K562 (cell line): ENCODE measurements at regions not wholly inside any gene's neighbourhood (a gene's known extent, or its start where the extent isn't known, plus 50 kb on each side); places are given as distances from the start of the nearest gene placed in this dataset.

Source experiments
- ATAC-seq: fragments of 200-7000 bp; cut with Tn5 transposase; 3 replicates; pipeline ENCODE4 v1.9.1; 2020; ENCODE audit warnings: moderate library complexity
- BruUV-seq: library from RNA; stranded (reverse); fragments of 400-500 nt; replicated peaks from 2 replicates; lab custom pipeline; 2021; lab: Mats Ljungman, UMichigan
- CTCF ChIA-PET: fragments of 300-600 bp; formaldehyde crosslinking; extraction: SDS; loops from one replicate; lab custom pipeline; 2021; ENCODE audit warnings: low intra/inter-chr PET ratio; lab: Yijun Ruan, JAX
- POLR2A ChIA-PET: fragments of 300-600, 350-650 bp; sonication (Branson Sonifier 250); formaldehyde crosslinking; extraction: SDS; loops from one replicate; lab custom pipeline; 2021; ENCODE audit warnings: antibody characterized with exemption, inconsistent platforms; lab: Yijun Ruan, JAX
- DNase-seq, 4 experiments: peaks; one replicate each; pipeline versions ENCODE4 v3.0.0 to v3.0.0-alpha.2; 2011 to 2018; ENCODE audit warnings: low spot score in 3 of 4, mixed read lengths in 3 of 4; ENCODE audit errors: extremely low read depth in 1 of 4
- FAIRE-seq: peaks from 2 replicates; lab custom pipeline; 2011; peaks lifted over from hg19 to GRCh38; lab: Jason Lieb, UNC
- H2AFZ ChIP-seq: 2 replicates; pipeline ENCODE4 v1.6.0; 2011; ENCODE audit warnings: low read depth, low read length, control low read depth, inconsistent platforms
- H3K27ac ChIP-seq: fragments of 200-600 bp; 3 replicates; pipeline ENCODE4 v1.8.0; 2011; ENCODE audit warnings: low read depth, mild to moderate bottlenecking, control low read depth, inconsistent platforms, low read length, moderate library complexity, mixed read lengths; ENCODE audit errors: extremely low read depth
- H3K27me3 ChIP-seq, 2 experiments: fragments of 300-600 bp in 1 of 2; 2 replicates in 1 of 2; 3 replicates in 1 of 2; pipeline versions ENCODE4 v1.6.0 to v1.8.0; 2011; ENCODE audit warnings: inconsistent platforms in 2 of 2, low read length in 2 of 2, mild to moderate bottlenecking in 1 of 2, mixed read lengths in 1 of 2, moderate library complexity in 1 of 2; ENCODE audit not compliant: control insufficient read depth in 2 of 2, insufficient read depth in 2 of 2
- H3K36me3 ChIP-seq: fragments of 300-600 bp; 3 replicates; pipeline ENCODE4 v1.8.0; 2011; ENCODE audit warnings: mild to moderate bottlenecking, low read length, inconsistent platforms; ENCODE audit not compliant: control insufficient read depth, insufficient read depth
- H3K4me1 ChIP-seq, 2 experiments: fragments of 200-600 bp in 1 of 2; replicated peaks in 1 of 2; 2 replicates in 1 of 2; 3 replicates in 1 of 2; pipeline versions ENCODE4 v1.5.1 to v1.8.0; 2011; ENCODE audit warnings: inconsistent platforms in 2 of 2, low read length in 2 of 2, mild to moderate bottlenecking in 1 of 2, mixed read lengths in 1 of 2, moderate library complexity in 1 of 2; ENCODE audit not compliant: control insufficient read depth in 2 of 2, insufficient read depth in 2 of 2
- H3K4me2 ChIP-seq: 2 replicates; pipeline ENCODE4 v1.6.1; 2011; ENCODE audit warnings: low read length, control low read depth, inconsistent platforms, mixed read lengths; ENCODE audit not compliant: insufficient read depth
- H3K4me3 ChIP-seq: fragments of 200-600 bp; sonication (generic), shearing (Covaris generic); 2 replicates; pipeline ENCODE4 v1.5.1; 2016; ENCODE audit warnings: control low read depth, inconsistent platforms
- H3K79me2 ChIP-seq: fragments of 200-600 bp; 3 replicates; pipeline ENCODE4 v1.8.0; 2011; ENCODE audit warnings: low read length, inconsistent platforms; ENCODE audit not compliant: control insufficient read depth, insufficient read depth
- H3K9ac ChIP-seq, 2 experiments: 2 replicates each; pipeline versions ENCODE4 v1.6.0 to v1.6.1; 2011; ENCODE audit warnings: low read depth in 2 of 2, low read length in 2 of 2, control low read depth in 1 of 2, inconsistent platforms in 1 of 2, mild to moderate bottlenecking in 1 of 2, mixed read lengths in 1 of 2; ENCODE audit not compliant: insufficient read depth in 1 of 2
- H3K9me1 ChIP-seq: one replicate; pipeline ENCODE4 v1.6.0; 2011; ENCODE audit warnings: inconsistent platforms, mild to moderate bottlenecking, low read length, moderate library complexity; ENCODE audit not compliant: control insufficient read depth, insufficient read depth
- H3K9me3 ChIP-seq: replicated peaks from 2 replicates; pipeline ENCODE4 v1.5.1; 2011; ENCODE audit warnings: low read depth, low read length, inconsistent platforms; ENCODE audit not compliant: control insufficient read depth, insufficient read depth
- H4K20me1 ChIP-seq: replicated peaks from 2 replicates; pipeline ENCODE4 v1.6.1; 2011; ENCODE audit warnings: low read length, inconsistent platforms, mixed read lengths; ENCODE audit not compliant: control insufficient read depth, insufficient read depth
- CREB3 ChIP-seq: fragments of 450-650 bp; conservative IDR thresholded peaks from 2 replicates; pipeline ENCODE4 v1.6.1; 2016; ENCODE audit warnings: missing genetic modification characterization, low read depth, mild to moderate bottlenecking, missing compliant biosample characterization, moderate library complexity
- ELK3 ChIP-seq: fragments of 450-650 bp; formaldehyde crosslinking; IDR thresholded peaks from 2 replicates; pipeline ENCODE4 v1.4.0; 2020; ENCODE audit warnings: mild to moderate bottlenecking
- MECOM ChIP-seq: fragments of 250-450 bp; sonication (Bioruptor Pico); IDR thresholded peaks from 2 replicates; pipeline ENCODE4 v1.8.0; 2022; ENCODE audit warnings: inconsistent platforms
- NFIX ChIP-seq: fragments of 250-450 bp; sonication (Bioruptor Pico); IDR thresholded peaks from 2 replicates; pipeline ENCODE4 v1.4.0; 2020; ENCODE audit warnings: low read depth, mild to moderate bottlenecking, moderate library complexity
- PRDM10 ChIP-seq: fragments of 450-650 bp; IDR thresholded peaks from 2 replicates; pipeline ENCODE4 v1.6.1; 2018; ENCODE audit not compliant: partially characterized antibody
- SMARCE1 ChIP-seq: fragments of 450-650 bp; IDR thresholded peaks from 2 replicates; pipeline ENCODE4 v1.7.1; 2016; ENCODE audit warnings: mild to moderate bottlenecking
- WGBS: fragments of 100-300 bp; shearing (Covaris generic); methylation state at CpG from one replicate; pipeline ENCODE4 v1.1.6; 2016; ENCODE audit warnings: low coverage, mixed read lengths; ENCODE audit not compliant: insufficient coverage; ENCODE audit errors: missing lambda C conversion rate; 5-methylcytosine and 5-hydroxymethylcytosine counted together
- in situ Hi-C: fragments of 300-500 bp; cut with MboI; formaldehyde crosslinking; loops from 4 replicates; pipeline ENCODE4 v1.15.0; 2018; ENCODE audit warnings: inconsistent platforms, mixed read lengths
- intact Hi-C: fragments of 100-400 bp; cut with micrococcal nuclease; formaldehyde crosslinking; loops from 2 replicates; pipeline ENCODE4 v1.14.2; 2022

GRCh38 chr5:20445326-20445860 lies 457.4 kb upstream of the CDH18 start:
- ChIA-PET POLR2A (no interaction called here), CTCF (no interaction called here)
- H3K36me3 ChIP-seq: no peaks in the 10 kb centered on the region
- in situ Hi-C loops (no loop called here), intact Hi-C loops (no loop called here)
- H3K9ac ChIP-seq: no peak overlapping the region
- DNase-seq (no peak), ATAC-seq (no peak), FAIRE-seq (no peak)
- H4K20me1 ChIP-seq: no peaks in the 10 kb centered on the region
- no peaks in the 10 kb centered on the region for H3K9me1 ChIP-seq
- H3K9me3 ChIP-seq: no peaks in the 10 kb centered on the region
- no peak overlapping the region for H2AFZ ChIP-seq
- no peak overlapping the region for H3K4me3 ChIP-seq
- no TSS peak for BruUV-seq
- no peaks in the 10 kb centered on the region for H3K27me3 ChIP-seq
- no peak overlapping the region for H3K27ac ChIP-seq
- no peak overlapping the region for H3K4me2 ChIP-seq
- H3K4me1 ChIP-seq: no peaks in the 10 kb centered on the region
- H3K79me2 ChIP-seq: no peaks in the 10 kb centered on the region
- WGBS: 0% methylated on average over 1 of the region's 1 CpG
- TF ChIP-seq PRDM10 (no peak), ELK3 (CRISPR knock-in tag) (no peak), NFIX (no peak), SMARCE1 (no peak), MECOM (CRISPR knock-in tag) (no peak), CREB3 (no peak)
